ENCODE measurements at regions not wholly inside any gene's neighbourhood (a gene's known extent, or its start where the extent isn't known, plus 50 kb on each side); places are given as distances from the start of the nearest gene placed in this dataset.

- TF ChIP-seq POLR2A (IDR thresholded peaks at IDR 0.05; ENCODE audit: low read length) (no peak), GATA1 (IDR thresholded peaks at IDR 0.05; ENCODE audit: low read depth, low read length) (no peak)
- no peak for DNase-seq
These were observed 608.7 kb downstream of the KCTD16 start for GRCh38 chr5:144779368-144779767.

DNA sequence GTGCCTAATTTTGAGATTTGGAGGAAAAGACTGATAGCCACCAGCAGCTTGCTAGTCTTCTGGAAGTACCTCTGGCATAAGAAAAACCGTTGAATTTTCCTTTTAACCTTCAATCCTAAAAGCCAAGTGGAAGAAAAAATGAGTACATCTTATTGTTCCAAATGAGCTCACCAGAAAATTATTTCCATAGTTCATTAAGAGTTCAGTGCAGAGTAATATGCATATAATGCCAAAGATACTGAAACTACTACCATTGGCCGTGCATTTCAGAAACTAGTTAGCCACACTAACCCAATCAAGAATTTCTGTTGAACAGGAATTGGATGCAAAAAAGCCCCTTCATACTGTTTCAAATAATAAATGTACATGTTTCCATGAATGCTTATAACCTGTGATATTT is 607.9 kb downstream of the KCTD16 start:
- TF ChIP-seq POLR2A (IDR thresholded peaks at IDR 0.05; ENCODE audit: low read length): no peak
- no peak for TF ChIP-seq GATA1 (IDR thresholded peaks at IDR 0.05; ENCODE audit: low read depth, low read length)
- no peak for DNase-seq

DNA sequence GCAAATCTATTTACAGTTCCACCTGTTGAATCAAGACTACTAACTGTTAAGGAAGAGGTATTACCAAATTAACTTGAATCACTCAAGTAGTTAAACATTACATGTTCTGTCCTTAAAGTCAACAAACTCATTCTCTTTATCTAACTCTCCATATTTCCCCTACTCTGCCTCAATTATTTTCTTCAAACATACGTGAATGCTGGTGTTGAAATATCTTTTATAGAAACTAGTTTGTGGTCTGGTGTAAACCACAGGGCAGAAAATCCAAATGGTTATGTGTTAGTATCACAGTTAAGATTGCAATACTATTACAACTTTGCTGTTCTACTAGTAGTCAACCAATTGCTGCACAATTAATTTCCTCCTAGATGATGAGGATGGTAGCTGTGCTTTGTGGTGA is 603.5 kb downstream of the KCTD16 start:
- no peak for DNase-seq
- TF ChIP-seq GATA1 (IDR thresholded peaks at IDR 0.05; ENCODE audit: low read depth, low read length): no peak
- TF ChIP-seq POLR2A (IDR thresholded peaks at IDR 0.05; ENCODE audit: low read length): no peak

- no peak for DNase-seq
- TF ChIP-seq GATA1 (IDR thresholded peaks at IDR 0.05; ENCODE audit: low read depth, low read length): no peak
- no peak for TF ChIP-seq POLR2A (IDR thresholded peaks at IDR 0.05; ENCODE audit: low read length)
These were observed 603.0 kb downstream of the KCTD16 start for GRCh38 chr5:144773628-144774027.

- DNase-seq: no peak
- no peak for TF ChIP-seq GATA1 (IDR thresholded peaks at IDR 0.05; ENCODE audit: low read depth, low read length)
- no peak for TF ChIP-seq POLR2A (IDR thresholded peaks at IDR 0.05; ENCODE audit: low read length)
These were observed 601.1 kb downstream of the KCTD16 start for GRCh38 chr5:144771802-144772201.

GRCh38 chr5:144742361-144742760 is 571.7 kb downstream of the KCTD16 start:
- DNase-seq: no peak
- TF ChIP-seq GATA1 (IDR thresholded peaks at IDR 0.05; ENCODE audit: low read depth, low read length) (no peak), POLR2A (IDR thresholded peaks at IDR 0.05; ENCODE audit: low read length) (no peak)

- no peak for TF ChIP-seq GATA1 (IDR thresholded peaks at IDR 0.05; ENCODE audit: low read depth, low read length)
- no peak for TF ChIP-seq POLR2A (IDR thresholded peaks at IDR 0.05; ENCODE audit: low read length)
- DNase-seq: no peak
These were observed 561.1 kb downstream of the KCTD16 start for GRCh38 chr5:144731786-144732185.

DNA sequence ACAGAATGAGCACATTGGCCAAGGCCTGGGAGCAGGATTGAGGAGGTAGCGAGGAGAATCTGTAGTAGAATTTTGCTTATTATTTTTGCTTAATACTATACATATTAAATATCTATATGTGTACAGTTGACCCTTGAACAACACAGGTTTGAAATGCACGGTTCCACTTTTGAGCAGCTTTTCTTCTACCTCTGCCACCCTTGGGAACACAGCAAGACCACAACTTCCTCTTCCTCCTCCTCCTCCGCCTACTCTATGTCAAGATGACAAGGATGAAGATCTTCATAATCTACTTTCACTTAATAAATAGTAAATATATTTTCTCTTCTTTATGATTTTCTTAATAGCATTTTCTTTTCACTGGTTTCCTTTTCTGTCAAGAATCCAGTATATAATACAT is 541.4 kb downstream of the KCTD16 start:
- DNase-seq: no peak
- TF ChIP-seq GATA1 (IDR thresholded peaks at IDR 0.05; ENCODE audit: low read depth, low read length) (no peak), POLR2A (IDR thresholded peaks at IDR 0.05; ENCODE audit: low read length) (no peak)

- no peak for DNase-seq
- TF ChIP-seq GATA1 (IDR thresholded peaks at IDR 0.05; ENCODE audit: low read depth, low read length): no peak
- TF ChIP-seq POLR2A (IDR thresholded peaks at IDR 0.05; ENCODE audit: low read length): no peak
These were observed 540.5 kb downstream of the KCTD16 start for GRCh38 chr5:144711172-144711571.

DNA sequence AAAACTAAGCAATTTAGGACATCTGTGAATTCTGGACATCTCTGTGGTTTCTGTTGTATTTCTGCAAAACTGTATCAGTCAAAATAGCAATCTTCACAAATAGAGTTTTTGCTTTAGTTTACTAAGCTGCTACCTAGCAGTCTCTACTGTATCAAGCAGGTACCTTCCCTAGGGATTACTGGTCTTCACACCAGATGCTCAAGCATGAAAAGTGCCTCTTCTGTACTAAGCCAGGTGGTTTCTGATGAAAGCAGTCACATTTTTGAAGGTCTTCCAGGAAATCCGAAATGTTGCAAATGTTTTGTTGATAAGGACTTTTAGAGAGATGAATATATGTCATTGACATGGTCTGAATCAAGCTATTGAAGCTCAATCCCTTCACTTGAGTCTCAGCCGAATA is 540.0 kb downstream of the KCTD16 start:
- TF ChIP-seq POLR2A (IDR thresholded peaks at IDR 0.05; ENCODE audit: low read length): no peak
- TF ChIP-seq GATA1 (IDR thresholded peaks at IDR 0.05; ENCODE audit: low read depth, low read length): no peak
- no peak for DNase-seq

DNA sequence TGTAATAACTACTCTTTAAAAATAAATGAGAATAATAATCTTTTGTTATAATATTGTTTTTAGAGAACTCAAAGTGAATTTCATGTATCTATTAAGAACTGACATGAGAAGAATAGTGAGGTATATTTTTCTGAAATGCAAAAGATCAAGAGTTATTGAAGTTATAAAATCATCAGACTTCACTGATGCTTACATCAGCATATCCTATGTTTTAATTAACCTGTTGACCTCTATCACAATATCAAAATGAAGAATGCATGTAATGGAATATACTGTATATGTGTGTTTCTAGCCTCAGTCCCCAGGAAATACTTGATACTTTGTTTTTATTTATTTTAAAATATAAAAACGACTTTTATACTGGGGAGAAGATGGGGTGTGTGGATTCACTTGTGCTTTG is 533.1 kb downstream of the KCTD16 start:
- no peak for DNase-seq
- TF ChIP-seq GATA1 (IDR thresholded peaks at IDR 0.05; ENCODE audit: low read depth, low read length) (no peak), POLR2A (IDR thresholded peaks at IDR 0.05; ENCODE audit: low read length) (no peak)

DNA sequence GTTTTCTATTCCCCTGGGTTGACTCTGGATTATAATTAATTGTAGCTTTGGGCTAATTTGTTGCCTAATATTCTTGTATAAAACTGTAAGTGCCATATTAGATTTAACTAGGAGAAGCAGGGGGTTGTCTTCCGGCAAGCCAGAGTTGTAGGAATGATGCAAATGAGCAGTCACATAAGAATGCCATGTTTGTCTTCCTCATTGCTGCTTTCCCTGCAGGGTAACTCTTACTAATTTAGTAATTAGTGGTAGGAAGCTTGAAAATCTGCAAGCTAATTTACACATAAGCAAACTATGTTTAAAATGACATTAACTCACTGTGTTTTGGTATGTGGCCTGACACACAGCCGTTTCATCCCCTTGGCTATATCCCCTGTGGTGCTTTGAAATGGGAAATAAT is 527.8 kb downstream of the KCTD16 start:
- DNase-seq: no peak
- TF ChIP-seq GATA1 (IDR thresholded peaks at IDR 0.05; ENCODE audit: low read depth, low read length): no peak
- no peak for TF ChIP-seq POLR2A (IDR thresholded peaks at IDR 0.05; ENCODE audit: low read length)

DNA sequence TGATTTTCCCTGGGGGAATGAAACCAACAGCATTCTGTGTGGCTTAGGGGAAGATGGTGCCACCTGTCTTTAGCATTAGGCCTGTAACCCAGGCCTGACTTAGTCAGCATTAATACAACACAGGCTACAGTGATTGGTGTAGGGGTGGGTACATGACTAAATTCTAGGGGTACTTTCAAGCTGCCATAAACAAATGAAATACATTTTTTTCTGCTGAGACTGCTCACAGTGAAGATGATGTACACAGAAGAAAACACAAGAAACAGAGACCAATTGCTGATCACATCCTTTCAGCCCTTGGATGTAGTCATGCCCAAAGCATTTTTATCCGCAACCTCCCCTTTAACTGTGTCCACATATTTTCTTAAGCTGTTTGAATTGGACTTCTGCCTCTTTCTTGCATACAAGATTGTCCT is 527.2 kb downstream of the KCTD16 start:
- DNase-seq: no peak
- TF ChIP-seq POLR2A (IDR thresholded peaks at IDR 0.05; ENCODE audit: low read length) (no peak), GATA1 (IDR thresholded peaks at IDR 0.05; ENCODE audit: low read depth, low read length) (no peak)

DNA sequence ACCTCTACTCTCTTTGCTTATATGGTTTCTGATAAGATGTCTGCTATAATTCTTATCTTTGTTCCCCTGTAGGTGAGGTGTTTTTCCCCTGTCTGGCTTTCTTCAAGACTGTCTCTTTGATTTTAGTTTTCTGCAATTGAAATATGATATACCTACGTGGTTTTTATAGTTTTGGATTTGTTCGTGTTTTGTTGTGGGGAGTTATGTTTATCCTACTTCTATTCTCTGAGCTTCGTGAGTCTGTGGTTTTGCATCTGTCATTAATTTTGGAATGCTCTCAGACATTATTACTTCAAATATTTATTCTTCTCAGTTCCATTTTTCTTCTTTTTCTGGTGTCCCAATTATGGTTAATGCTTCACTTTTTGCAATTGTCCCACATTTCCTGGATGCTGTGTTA is 521.3 kb downstream of the KCTD16 start:
- DNase-seq: no peak
- no peak for TF ChIP-seq POLR2A (IDR thresholded peaks at IDR 0.05; ENCODE audit: low read length)
- no peak for TF ChIP-seq GATA1 (IDR thresholded peaks at IDR 0.05; ENCODE audit: low read depth, low read length)

GRCh38 chr5:144684899-144685298 is 514.2 kb downstream of the KCTD16 start:
- no peak for TF ChIP-seq GATA1 (IDR thresholded peaks at IDR 0.05; ENCODE audit: low read depth, low read length)
- TF ChIP-seq POLR2A (IDR thresholded peaks at IDR 0.05; ENCODE audit: low read length): no peak
- no peak for DNase-seq

DNA sequence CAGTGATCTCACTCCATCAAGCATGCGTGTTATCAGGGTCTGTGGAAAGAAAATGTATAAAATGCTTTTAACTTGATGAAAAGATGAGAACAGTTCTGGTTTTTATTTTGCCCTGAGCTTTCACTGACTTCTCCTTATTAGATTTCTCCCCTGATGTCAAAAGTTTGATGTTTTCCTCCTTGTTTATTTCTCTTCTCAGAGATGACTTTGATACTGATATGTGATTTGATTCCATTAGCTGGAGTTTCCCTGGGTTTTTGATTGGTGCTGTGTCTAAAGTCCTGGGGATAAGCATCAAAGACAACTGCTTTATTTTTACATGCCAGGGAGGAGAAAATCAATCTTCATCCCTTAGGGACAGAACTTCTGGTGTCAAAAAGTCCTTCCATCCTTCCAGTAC is 510.0 kb downstream of the KCTD16 start:
- no peak for TF ChIP-seq POLR2A (IDR thresholded peaks at IDR 0.05; ENCODE audit: low read length)
- no peak for TF ChIP-seq GATA1 (IDR thresholded peaks at IDR 0.05; ENCODE audit: low read depth, low read length)
- DNase-seq: no peak
